ENCODE measurements at regions not wholly inside any gene's neighbourhood (a gene's known extent, or its start where the extent isn't known, plus 50 kb on each side); places are given as distances from the start of the nearest gene placed in this dataset.
"Not testable (repeated sequence)": the region's sequence is repeated elsewhere in the genome, so short reads cannot be mapped to it uniquely, and the experiment has no call there.

- Histone ChIP-seq H3K9me3 (ENCODE audit: low read length) (no peaks in the 10 kb centered on the region), H3K36me3 (ENCODE audit: insufficient read depth, low read length) (no peaks in the 10 kb centered on the region), H3K4me3 (ENCODE audit: low read length) (no peak overlapping the region), H2AFZ (ENCODE audit: low read depth, low read length) (no peak overlapping the region), H3K27me3 (ENCODE audit: insufficient read depth, low read length) (no peaks in the 10 kb centered on the region), H3K4me1 (ENCODE audit: insufficient read depth, low read length) (no peaks in the 10 kb centered on the region)
These were observed 827.5 kb downstream of the ADCYAP1 start for GRCh38 chr18:1732143-1732542.

- Histone ChIP-seq H3K4me3 (ENCODE audit: low read length) (no peak overlapping the region), H3K27me3 (ENCODE audit: insufficient read depth, low read length) (no peaks in the 10 kb centered on the region), H3K9me3 (ENCODE audit: low read length) (no peaks in the 10 kb centered on the region), H2AFZ (ENCODE audit: low read depth, low read length) (no peak overlapping the region), H3K4me1 (ENCODE audit: insufficient read depth, low read length) (no peaks in the 10 kb centered on the region), H3K36me3 (ENCODE audit: insufficient read depth, low read length) (no peaks in the 10 kb centered on the region)
These were observed 825.2 kb downstream of the METTL4 start for GRCh38 chr18:1746131-1746530.

GRCh38 chr18:1751249-1751648 lies 820.1 kb downstream of the METTL4 start:
- H3K4me3 ChIP-seq (ENCODE audit: low read length), result no peak overlapping the region
- H3K4me1 ChIP-seq (ENCODE audit: insufficient read depth, low read length), result no peaks in the 10 kb centered on the region
- no peak overlapping the region for H2AFZ ChIP-seq (ENCODE audit: low read depth, low read length)
- no peaks in the 10 kb centered on the region for H3K27me3 ChIP-seq (ENCODE audit: insufficient read depth, low read length)
- no peaks in the 10 kb centered on the region for H3K9me3 ChIP-seq (ENCODE audit: low read length)
- no peaks in the 10 kb centered on the region for H3K36me3 ChIP-seq (ENCODE audit: insufficient read depth, low read length)

- H3K4me1 ChIP-seq (ENCODE audit: insufficient read depth, low read length), result no peaks in the 10 kb centered on the region
- H3K27me3 ChIP-seq (ENCODE audit: insufficient read depth, low read length), result no peaks in the 10 kb centered on the region
- no peaks in the 10 kb centered on the region for H3K9me3 ChIP-seq (ENCODE audit: low read length)
- H3K36me3 ChIP-seq (ENCODE audit: insufficient read depth, low read length), result no peaks in the 10 kb centered on the region
- H3K4me3 ChIP-seq (ENCODE audit: low read length), result no peak overlapping the region
- H2AFZ ChIP-seq (ENCODE audit: low read depth, low read length), result no peak overlapping the region
These were observed 810.4 kb downstream of the METTL4 start for GRCh38 chr18:1760901-1761300.

- H3K36me3 ChIP-seq (ENCODE audit: insufficient read depth, low read length), result no peaks in the 10 kb centered on the region
- no peak overlapping the region for H3K4me3 ChIP-seq (ENCODE audit: low read length)
- no peak overlapping the region for H2AFZ ChIP-seq (ENCODE audit: low read depth, low read length)
- no peaks in the 10 kb centered on the region for H3K4me1 ChIP-seq (ENCODE audit: insufficient read depth, low read length)
- no peaks in the 10 kb centered on the region for H3K9me3 ChIP-seq (ENCODE audit: low read length)
- H3K27me3 ChIP-seq (ENCODE audit: insufficient read depth, low read length), result no peaks in the 10 kb centered on the region
These were observed 797.0 kb downstream of the METTL4 start for GRCh38 chr18:1774261-1774660.

- H3K4me1 ChIP-seq (ENCODE audit: insufficient read depth, low read length), result no peaks in the 10 kb centered on the region
- H3K36me3 ChIP-seq (ENCODE audit: insufficient read depth, low read length), result no peaks in the 10 kb centered on the region
- no peak overlapping the region for H2AFZ ChIP-seq (ENCODE audit: low read depth, low read length)
- no peaks in the 10 kb centered on the region for H3K9me3 ChIP-seq (ENCODE audit: low read length)
- H3K27me3 ChIP-seq (ENCODE audit: insufficient read depth, low read length), result no peaks in the 10 kb centered on the region
- no peak overlapping the region for H3K4me3 ChIP-seq (ENCODE audit: low read length)
These were observed 793.5 kb downstream of the METTL4 start for GRCh38 chr18:1777843-1778242.

- no peaks in the 10 kb centered on the region for H3K36me3 ChIP-seq (ENCODE audit: insufficient read depth, low read length)
- no peak overlapping the region for H2AFZ ChIP-seq (ENCODE audit: low read depth, low read length)
- no peaks in the 10 kb centered on the region for H3K27me3 ChIP-seq (ENCODE audit: insufficient read depth, low read length)
- H3K4me1 ChIP-seq (ENCODE audit: insufficient read depth, low read length), result no peaks in the 10 kb centered on the region
- no peak overlapping the region for H3K4me3 ChIP-seq (ENCODE audit: low read length)
- no peaks in the 10 kb centered on the region for H3K9me3 ChIP-seq (ENCODE audit: low read length)
These were observed 792.7 kb downstream of the METTL4 start for GRCh38 chr18:1778496-1779178.

- H3K27me3 ChIP-seq (ENCODE audit: insufficient read depth, low read length), result no peaks in the 10 kb centered on the region
- no peak overlapping the region for H3K4me3 ChIP-seq (ENCODE audit: low read length)
- no peaks in the 10 kb centered on the region for H3K4me1 ChIP-seq (ENCODE audit: insufficient read depth, low read length)
- no peaks in the 10 kb centered on the region for H3K9me3 ChIP-seq (ENCODE audit: low read length)
- H2AFZ ChIP-seq (ENCODE audit: low read depth, low read length), result no peak overlapping the region
- H3K36me3 ChIP-seq (ENCODE audit: insufficient read depth, low read length), result no peaks in the 10 kb centered on the region
These were observed 791.7 kb downstream of the METTL4 start for GRCh38 chr18:1779587-1779986.

GRCh38 chr18:1784113-1784512 lies 787.2 kb downstream of the METTL4 start:
- H3K4me1 ChIP-seq (ENCODE audit: insufficient read depth, low read length), result no peaks in the 10 kb centered on the region
- H3K27me3 ChIP-seq (ENCODE audit: insufficient read depth, low read length), result no peaks in the 10 kb centered on the region
- no peaks in the 10 kb centered on the region for H3K9me3 ChIP-seq (ENCODE audit: low read length)
- no peak overlapping the region for H2AFZ ChIP-seq (ENCODE audit: low read depth, low read length)
- H3K4me3 ChIP-seq (ENCODE audit: low read length), result no peak overlapping the region
- H3K36me3 ChIP-seq (ENCODE audit: insufficient read depth, low read length), result no peaks in the 10 kb centered on the region

GRCh38 chr18:1785980-1786379 lies 785.3 kb downstream of the METTL4 start:
- not testable (repeated sequence) for H3K4me1 ChIP-seq (ENCODE audit: insufficient read depth, low read length); H3K36me3 ChIP-seq (ENCODE audit: insufficient read depth, low read length); H2AFZ ChIP-seq (ENCODE audit: low read depth, low read length); H3K27me3 ChIP-seq (ENCODE audit: insufficient read depth, low read length); H3K4me3 ChIP-seq (ENCODE audit: low read length); H3K9me3 ChIP-seq (ENCODE audit: low read length)

GRCh38 chr18:1796636-1797035 lies 774.7 kb downstream of the METTL4 start:
- Histone ChIP-seq H3K27me3 (ENCODE audit: insufficient read depth, low read length) (no peaks in the 10 kb centered on the region), H3K4me3 (ENCODE audit: low read length) (no peak overlapping the region), H3K4me1 (ENCODE audit: insufficient read depth, low read length) (no peaks in the 10 kb centered on the region), H3K36me3 (ENCODE audit: insufficient read depth, low read length) (no peaks in the 10 kb centered on the region), H3K9me3 (ENCODE audit: low read length) (no peaks in the 10 kb centered on the region), H2AFZ (ENCODE audit: low read depth, low read length) (no peak overlapping the region)

GRCh38 chr18:1797235-1797634 lies 774.1 kb downstream of the METTL4 start:
- H3K36me3 ChIP-seq (ENCODE audit: insufficient read depth, low read length), result no peaks in the 10 kb centered on the region
- no peak overlapping the region for H2AFZ ChIP-seq (ENCODE audit: low read depth, low read length)
- no peaks in the 10 kb centered on the region for H3K27me3 ChIP-seq (ENCODE audit: insufficient read depth, low read length)
- no peaks in the 10 kb centered on the region for H3K4me1 ChIP-seq (ENCODE audit: insufficient read depth, low read length)
- no peaks in the 10 kb centered on the region for H3K9me3 ChIP-seq (ENCODE audit: low read length)
- no peak overlapping the region for H3K4me3 ChIP-seq (ENCODE audit: low read length)

- H3K4me3 ChIP-seq (ENCODE audit: low read length), result no peak overlapping the region
- no peak overlapping the region for H2AFZ ChIP-seq (ENCODE audit: low read depth, low read length)
- H3K9me3 ChIP-seq (ENCODE audit: low read length), result no peaks in the 10 kb centered on the region
- no peaks in the 10 kb centered on the region for H3K27me3 ChIP-seq (ENCODE audit: insufficient read depth, low read length)
- no peaks in the 10 kb centered on the region for H3K36me3 ChIP-seq (ENCODE audit: insufficient read depth, low read length)
- no peaks in the 10 kb centered on the region for H3K4me1 ChIP-seq (ENCODE audit: insufficient read depth, low read length)
These were observed 765.8 kb downstream of the METTL4 start for GRCh38 chr18:1805521-1805920.

GRCh38 chr18:1806884-1807615 lies 764.3 kb downstream of the METTL4 start:
- no peaks in the 10 kb centered on the region for H3K27me3 ChIP-seq (ENCODE audit: insufficient read depth, low read length)
- H3K36me3 ChIP-seq (ENCODE audit: insufficient read depth, low read length), result no peaks in the 10 kb centered on the region
- H2AFZ ChIP-seq (ENCODE audit: low read depth, low read length), result no peak overlapping the region
- no peaks in the 10 kb centered on the region for H3K4me1 ChIP-seq (ENCODE audit: insufficient read depth, low read length)
- no peak overlapping the region for H3K4me3 ChIP-seq (ENCODE audit: low read length)
- H3K9me3 ChIP-seq (ENCODE audit: low read length), result no peaks in the 10 kb centered on the region
